GM21423 (cell line): ENCODE measurements at regions not wholly inside any gene's neighbourhood (a gene's known extent, or its start where the extent isn't known, plus 50 kb on each side); places are given as distances from the start of the nearest gene placed in this dataset.
A peak's percentile ranks its signal among the peaks of the same experiment; 100 is the strongest.

Experiments
- ATAC-seq: cut with Tn5 transposase; IDR thresholded peaks from one replicate; pipeline ENCODE4 v1.9.1; 2021; ENCODE audit warnings: mild to moderate bottlenecking, moderate library complexity; ENCODE audit not compliant: unreplicated experiment

- no peak for ATAC-seq
These were observed 92.5 kb downstream of the KLF6 start for GRCh38 chr10:3692387-3692999.

DNA sequence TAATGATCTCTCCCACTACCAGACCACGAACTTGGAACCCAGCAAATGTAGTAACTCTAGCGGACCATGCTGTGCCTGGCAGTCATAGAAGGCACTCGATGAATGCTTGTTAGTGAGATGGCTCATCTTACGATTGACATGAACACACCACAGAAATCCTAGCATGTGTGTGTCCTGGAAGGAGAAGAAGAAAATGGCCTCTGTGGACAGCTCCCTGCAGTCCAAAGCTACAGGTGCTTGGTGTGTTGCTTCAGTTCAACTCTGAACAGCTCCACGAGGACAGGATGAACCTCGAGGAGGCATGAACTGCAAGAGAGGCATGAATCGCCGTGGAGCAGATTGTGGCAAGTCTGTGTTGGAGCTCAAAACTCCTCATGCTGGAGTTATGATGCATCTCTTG lies 93.5 kb downstream of the KLF6 start:
- ATAC-seq = no peak

DNA sequence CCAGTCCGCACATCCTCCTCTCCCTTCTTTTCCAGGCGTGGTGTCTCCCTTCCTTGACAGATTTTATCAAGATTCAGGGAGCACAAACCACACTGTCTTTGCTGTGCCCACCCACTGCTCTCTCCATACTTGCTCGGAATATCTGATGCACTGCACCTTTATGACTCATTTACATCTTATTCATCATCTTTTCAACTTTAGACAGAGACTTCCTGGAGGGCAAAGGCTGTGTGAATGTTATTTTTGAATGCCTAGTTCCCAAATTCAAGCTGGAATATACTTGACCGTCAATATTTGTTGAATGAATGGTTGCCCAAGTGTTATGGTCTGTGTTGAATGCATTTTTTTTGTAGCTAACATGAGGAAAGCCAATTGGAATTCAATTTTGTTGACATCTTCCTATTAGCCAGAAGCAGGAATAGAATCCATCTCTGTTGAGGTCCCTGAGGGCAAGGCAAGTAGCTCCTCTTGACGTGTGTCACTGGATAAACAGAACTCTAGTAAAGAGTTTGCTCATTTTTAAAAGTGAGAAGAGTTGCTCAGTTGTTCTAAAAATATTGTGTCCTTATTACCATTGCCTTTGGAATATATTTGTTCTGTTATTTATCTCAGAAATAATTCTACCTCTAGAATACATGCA lies 95.0 kb downstream of the KLF6 start:
- no peak for ATAC-seq

DNA sequence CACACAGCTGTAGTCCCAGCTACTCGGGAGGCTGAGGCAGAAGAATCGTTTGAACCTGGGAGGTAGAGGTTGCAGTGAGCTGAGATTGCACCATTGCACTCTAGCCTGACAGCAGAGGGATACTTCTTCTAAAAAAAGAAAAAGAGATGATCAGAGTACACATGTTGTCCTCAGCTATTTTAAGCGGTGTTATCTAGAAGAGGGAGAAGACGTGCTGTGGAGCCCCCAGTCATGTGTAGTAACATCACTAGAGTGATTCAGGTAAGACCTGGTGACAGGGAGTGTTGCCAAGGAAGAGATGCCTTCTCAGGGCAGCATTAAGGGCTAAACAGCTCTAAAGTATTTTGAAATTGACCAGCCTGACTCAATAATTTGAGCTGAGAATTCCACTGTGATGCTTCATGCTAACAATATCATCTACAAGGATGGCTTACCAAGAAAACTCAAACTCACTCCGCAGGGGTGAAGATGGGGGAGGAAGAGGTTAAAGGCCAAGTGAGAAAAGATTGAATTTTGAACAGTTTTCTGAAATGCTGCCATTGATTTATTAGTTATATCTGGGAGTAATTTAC lies 97.4 kb downstream of the KLF6 start:
- ATAC-seq = no peak

GRCh38 chr10:3685384-3685783 lies 99.6 kb downstream of the KLF6 start:
- ATAC-seq = no peak

DNA sequence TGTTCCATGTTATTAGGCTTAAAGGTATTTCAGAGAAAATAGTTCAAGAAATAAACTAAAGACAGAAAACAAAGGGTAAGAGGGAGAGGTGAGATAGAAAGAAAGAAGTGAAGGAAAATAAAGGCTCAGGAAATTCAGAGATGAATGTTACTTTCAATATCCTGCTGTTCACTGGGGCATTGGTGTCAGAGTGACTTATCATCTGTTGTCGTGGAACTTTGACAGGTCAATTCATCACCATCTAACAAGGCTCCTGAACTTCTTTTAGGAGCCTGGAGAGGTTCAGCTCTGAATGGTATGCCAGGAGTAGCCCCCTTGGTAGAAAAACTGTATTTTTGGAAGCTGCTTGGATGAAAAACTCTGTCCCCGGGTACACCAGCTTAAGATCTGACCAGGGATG lies 100.1 kb downstream of the KLF6 start:
- ATAC-seq = no peak

DNA sequence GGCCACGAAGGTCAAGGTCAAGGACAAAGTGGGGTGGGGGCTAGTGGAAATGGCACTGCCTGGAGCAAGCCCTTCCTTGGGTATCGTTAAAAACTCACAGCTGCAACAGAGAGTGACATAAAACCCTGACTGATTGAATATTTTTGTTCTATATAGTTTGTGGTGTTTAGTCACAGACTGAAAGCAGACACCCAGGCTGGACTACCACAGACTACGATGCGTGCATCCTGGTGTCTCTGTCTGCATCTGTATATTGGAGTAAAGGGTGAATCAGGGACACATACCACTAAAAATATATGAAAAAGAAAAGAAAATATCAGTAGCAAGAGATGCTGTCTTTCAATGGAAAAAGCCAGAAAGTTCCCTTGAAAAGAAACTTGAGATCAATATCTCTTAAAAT lies 101.4 kb downstream of the KLF6 start:
- no peak for ATAC-seq

DNA sequence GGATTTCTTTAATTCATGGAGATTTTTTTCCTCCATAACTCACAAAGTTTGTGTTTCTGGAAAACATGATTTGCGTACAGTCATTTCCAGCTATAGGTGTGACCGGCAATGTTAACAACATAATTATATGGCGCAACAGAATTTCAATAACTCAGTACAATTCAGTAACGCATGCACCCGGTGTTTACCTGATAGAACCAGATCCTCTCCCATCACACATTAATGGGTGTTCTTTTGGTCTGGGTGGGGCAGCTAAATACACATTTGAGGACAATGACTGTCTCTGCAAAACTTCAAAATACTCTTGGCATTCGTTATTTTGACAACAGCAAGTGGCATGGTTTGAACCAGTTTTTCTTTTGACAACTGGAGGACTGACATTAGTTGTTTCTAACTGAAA lies 102.3 kb downstream of the KLF6 start:
- ATAC-seq = no peak

- no peak for ATAC-seq
These were observed 103.1 kb downstream of the KLF6 start for GRCh38 chr10:3681642-3682554.

GRCh38 chr10:3679950-3680629 lies 104.9 kb downstream of the KLF6 start:
- no peak for ATAC-seq

- no peak for ATAC-seq
These were observed 106.3 kb downstream of the KLF6 start for GRCh38 chr10:3678629-3679227.

GRCh38 chr10:3676564-3676963 lies 108.4 kb downstream of the KLF6 start:
- ATAC-seq = no peak

- ATAC-seq = no peak
These were observed 112.8 kb downstream of the KLF6 start for GRCh38 chr10:3672220-3672619.

GRCh38 chr10:3671386-3671955 lies 113.5 kb downstream of the KLF6 start:
- no peak for ATAC-seq

DNA sequence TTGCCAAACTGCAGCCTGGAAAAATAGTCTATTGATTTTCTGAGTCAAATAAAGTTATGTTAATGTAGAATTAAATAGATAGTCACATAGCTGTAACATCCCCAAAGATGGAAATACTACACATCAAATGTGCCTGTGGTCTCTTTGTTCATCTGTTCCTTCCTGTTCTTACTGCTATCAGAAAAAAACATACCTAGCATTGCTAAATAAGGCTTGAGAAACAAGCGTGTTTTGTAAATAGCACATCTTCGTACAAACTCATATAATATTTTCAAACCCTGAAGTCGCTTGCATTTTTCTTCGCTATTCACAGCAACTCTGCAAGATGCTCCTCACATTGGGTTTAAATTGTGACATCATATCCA lies 116.1 kb downstream of the KLF6 start:
- no peak for ATAC-seq

DNA sequence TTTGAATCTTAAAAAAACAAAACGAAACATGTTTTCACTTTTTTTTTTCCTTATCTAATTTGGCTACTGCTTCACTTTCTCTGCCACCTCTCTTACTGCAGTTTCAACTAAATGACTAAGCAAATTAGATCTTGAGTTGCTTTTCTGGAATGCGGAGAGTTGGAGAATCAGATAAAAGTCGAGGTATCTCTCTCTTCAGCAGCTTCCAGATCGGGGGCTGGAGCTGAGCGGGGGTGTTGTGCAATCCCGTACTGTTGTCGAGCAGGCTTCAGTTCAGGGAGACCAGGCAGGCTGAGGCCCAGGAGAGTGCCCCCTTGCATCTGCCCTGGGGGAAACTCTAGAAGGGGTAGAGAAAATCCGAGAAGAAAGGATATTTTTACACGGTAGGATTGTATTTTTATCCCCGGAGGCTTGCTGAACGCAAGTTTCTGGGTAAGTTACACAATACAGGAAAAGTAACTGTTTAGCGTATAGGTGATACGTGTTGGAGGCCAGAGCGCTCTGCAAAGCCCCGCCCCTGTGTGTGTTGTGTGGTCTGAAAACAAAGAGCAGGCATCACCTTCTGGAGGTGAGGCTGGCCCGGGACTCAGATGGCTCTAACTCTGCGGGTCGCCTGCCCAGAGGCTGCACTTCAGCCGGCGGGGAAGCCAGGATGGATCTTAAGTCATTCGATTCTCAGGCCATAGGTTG lies 116.6 kb downstream of the KLF6 start:
- peak; percentile 52 for ATAC-seq

DNA sequence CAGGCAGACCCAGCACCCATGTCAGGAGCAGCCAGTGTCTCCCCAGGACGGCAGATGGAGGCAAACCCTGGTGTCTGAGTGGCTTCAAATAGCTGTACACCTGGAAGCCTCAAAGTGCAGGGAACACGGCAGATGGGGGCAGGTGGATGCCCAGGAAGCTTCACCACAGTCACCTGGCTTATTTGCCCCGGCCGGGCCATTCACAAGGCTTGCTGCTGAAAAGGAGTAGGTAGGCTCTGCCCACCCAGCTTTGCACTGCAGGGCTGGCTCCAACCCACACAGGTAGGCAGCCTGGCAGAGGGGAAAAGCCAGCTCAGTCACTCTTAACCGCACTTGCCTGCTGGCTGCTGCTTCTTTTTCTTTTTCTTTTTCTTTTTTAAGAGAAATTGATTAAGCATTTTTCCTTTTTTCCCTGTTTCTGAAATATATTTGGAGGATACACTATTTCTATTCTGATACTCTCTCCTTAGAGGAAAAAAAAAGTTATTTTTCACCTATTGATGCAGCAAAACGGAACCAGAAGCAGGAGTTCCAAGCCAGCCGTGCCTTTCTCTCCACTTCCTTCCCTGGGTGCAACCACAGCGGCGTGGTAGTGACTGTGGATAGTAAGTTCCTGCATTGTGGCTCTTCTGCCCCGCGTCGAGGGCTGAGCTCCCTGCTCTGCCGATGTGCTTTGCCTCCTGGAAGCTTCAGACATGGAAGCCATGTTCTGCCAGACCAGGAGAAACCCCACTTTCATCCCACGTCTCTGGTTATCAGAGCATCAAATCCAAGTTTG lies 118.3 kb downstream of the KLF6 start:
- ATAC-seq = no peak

GRCh38 chr10:3665316-3665908 lies 119.6 kb downstream of the KLF6 start:
- no peak for ATAC-seq

DNA sequence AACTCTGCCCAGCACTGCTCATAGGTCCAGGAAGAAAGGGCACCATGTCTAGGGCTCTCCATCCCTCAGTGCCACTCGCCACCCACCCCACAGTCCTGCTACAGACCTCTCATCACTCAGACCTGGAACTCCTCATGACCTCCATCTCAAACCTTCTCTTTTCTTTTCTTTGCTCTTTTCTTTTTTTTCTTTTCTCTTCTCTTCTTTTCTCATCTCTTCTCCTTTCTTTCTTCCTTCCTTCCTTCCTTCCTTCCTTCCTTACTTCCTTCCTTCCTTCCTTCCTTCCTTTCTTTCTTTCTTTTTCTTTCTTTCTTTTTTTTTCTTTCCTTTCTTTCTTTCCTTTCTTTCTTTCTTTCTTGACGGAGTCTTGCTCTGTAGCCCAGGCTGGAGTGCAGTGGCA lies 122.2 kb downstream of the KLF6 start:
- ATAC-seq = no peak
